H9 (cell line): ENCODE measurements at regions not wholly inside any gene's neighbourhood (a gene's known extent, or its start where the extent isn't known, plus 50 kb on each side); places are given as distances from the start of the nearest gene placed in this dataset.

Source experiments
- DNase-seq: peaks from one replicate; pipeline ENCODE4 v3.0.0-alpha.2; 2017
- H2AFZ ChIP-seq: one replicate; pipeline ENCODE4 v1.6.1; 2013; ENCODE audit warnings: mild to moderate bottlenecking, low read length, control low read depth, moderate library complexity
- H2AK5ac ChIP-seq: 2 replicates; pipeline ENCODE4 v1.6.1; 2013; ENCODE audit warnings: low read length, control low read depth, mixed read lengths; ENCODE audit not compliant: insufficient read length
- H2BK120ac ChIP-seq: one replicate; pipeline ENCODE4 v1.6.1; 2013; ENCODE audit warnings: low read depth, mild to moderate bottlenecking, low read length, control low read depth, inconsistent platforms; ENCODE audit not compliant: poor library complexity, severe bottlenecking
- H2BK12ac ChIP-seq: 2 replicates; pipeline ENCODE4 v1.6.1; 2013; ENCODE audit warnings: low read length, control low read depth, mixed read lengths, low read depth; ENCODE audit not compliant: insufficient read length
- H2BK15ac ChIP-seq: 2 replicates; pipeline ENCODE4 v1.6.1; 2013; ENCODE audit warnings: low read depth, low read length, control low read depth
- H2BK20ac ChIP-seq: one replicate; pipeline ENCODE4 v1.6.1; 2013; ENCODE audit warnings: low read depth, mild to moderate bottlenecking, low read length, control low read depth, inconsistent platforms; ENCODE audit not compliant: poor library complexity, severe bottlenecking
- H2BK5ac ChIP-seq: 2 replicates; pipeline ENCODE4 v1.6.1; 2013; ENCODE audit warnings: low read length, control low read depth, mixed read lengths; ENCODE audit not compliant: insufficient read length
- H3K14ac ChIP-seq: 2 replicates; pipeline ENCODE4 v1.6.1; 2013; ENCODE audit warnings: low read length, control low read depth; ENCODE audit not compliant: insufficient read depth
- H3K18ac ChIP-seq: 2 replicates; pipeline ENCODE4 v1.6.1; 2013; ENCODE audit warnings: low read depth, mild to moderate bottlenecking, mixed read lengths, low read length, control low read depth; ENCODE audit not compliant: insufficient read length
- H3K23ac ChIP-seq: 2 replicates; pipeline ENCODE4 v1.6.1; 2013; ENCODE audit warnings: low read length, control low read depth, mixed read lengths, low read depth; ENCODE audit not compliant: insufficient read length
- H3K23me2 ChIP-seq: 2 replicates; pipeline ENCODE4 v1.6.1; 2013; ENCODE audit warnings: low read depth, mild to moderate bottlenecking, mixed read lengths, low read length, control low read depth; ENCODE audit not compliant: insufficient read length, poor library complexity, severe bottlenecking
- H3K27ac ChIP-seq: 2 replicates; pipeline ENCODE4 v1.5.1; 2013; ENCODE audit warnings: low read length, control low read depth, mixed read lengths, low read depth; ENCODE audit not compliant: insufficient read length
- H3K27me3 ChIP-seq: 2 replicates; pipeline ENCODE4 v1.6.1; 2013; ENCODE audit warnings: low read length, control low read depth, inconsistent platforms; ENCODE audit not compliant: insufficient read depth
- H3K4ac ChIP-seq: 2 replicates; pipeline ENCODE4 v1.6.1; 2013; ENCODE audit warnings: low read depth, mild to moderate bottlenecking, control low read depth, inconsistent platforms, low read length, moderate library complexity
- H3K4me1 ChIP-seq: 2 replicates; pipeline ENCODE4 v1.6.1; 2013; ENCODE audit warnings: low read length, control low read depth, inconsistent platforms; ENCODE audit not compliant: insufficient read depth
- H3K4me2 ChIP-seq: 2 replicates; pipeline ENCODE4 v1.6.1; 2013; ENCODE audit warnings: low read length, control low read depth, mixed read lengths; ENCODE audit not compliant: insufficient read length, insufficient read depth
- H3K56ac ChIP-seq: 2 replicates; pipeline ENCODE4 v1.6.1; 2013; ENCODE audit warnings: low read depth, mild to moderate bottlenecking, mixed read lengths, low read length, control low read depth; ENCODE audit not compliant: insufficient read length
- H3K79me1 ChIP-seq: 2 replicates; pipeline ENCODE4 v1.6.1; 2013; ENCODE audit warnings: low read depth, mild to moderate bottlenecking, moderate library complexity, low read length, control low read depth, inconsistent platforms; ENCODE audit not compliant: insufficient read depth, poor library complexity, severe bottlenecking
- H3K79me2 ChIP-seq: 2 replicates; pipeline ENCODE4 v1.6.1; 2013; ENCODE audit warnings: low read length, control low read depth, inconsistent platforms; ENCODE audit not compliant: insufficient read depth
- H3K9ac ChIP-seq: 2 replicates; pipeline ENCODE4 v1.6.1; 2013; ENCODE audit warnings: low read length, control low read depth, mixed read lengths; ENCODE audit not compliant: insufficient read length; ENCODE audit errors: extremely low read depth
- H3K9me3 ChIP-seq: one replicate; pipeline ENCODE4 v1.6.1; 2013; ENCODE audit warnings: low read depth, low read length, inconsistent platforms; ENCODE audit not compliant: control insufficient read depth
- H3T11ph ChIP-seq: one replicate; pipeline ENCODE4 v1.6.1; 2013; ENCODE audit warnings: mild to moderate bottlenecking, low read length, control low read depth, inconsistent platforms
- H4K20me1 ChIP-seq: one replicate; pipeline ENCODE4 v1.6.1; 2013; ENCODE audit not compliant: control insufficient read depth, insufficient read length, insufficient read depth
- H4K5ac ChIP-seq: 2 replicates; pipeline ENCODE4 v1.6.1; 2013; ENCODE audit warnings: low read depth, mild to moderate bottlenecking, mixed read lengths, low read length, control low read depth; ENCODE audit not compliant: insufficient read length
- H4K8ac ChIP-seq: replicated peaks from 2 replicates; pipeline ENCODE4 v1.6.1; 2013; ENCODE audit warnings: low read length, control low read depth, mixed read lengths, low read depth; ENCODE audit not compliant: insufficient read length
- H4K91ac ChIP-seq: 2 replicates; pipeline ENCODE4 v1.6.1; 2013; ENCODE audit warnings: low read depth, mild to moderate bottlenecking, moderate library complexity, mixed read lengths, low read length, control low read depth; ENCODE audit not compliant: insufficient read length
- H3K27ac Mint-ChIP-seq, 3 experiments: 2 replicates in 2 of 3; 3 replicates in 1 of 3; pipeline ENCODE4 v1.8.0; 2020 to 2021; ENCODE audit warnings: mixed read lengths in 3 of 3, mild to moderate bottlenecking in 1 of 3, moderate library complexity in 1 of 3
- H3K27me3 Mint-ChIP-seq: 2 replicates; pipeline ENCODE4 v1.8.0; 2021; ENCODE audit warnings: low read depth, mild to moderate bottlenecking, moderate library complexity, mixed read lengths
- H3K36me3 Mint-ChIP-seq, 3 experiments: 2 replicates in 2 of 3; 3 replicates in 1 of 3; pipeline ENCODE4 v1.8.0; 2020 to 2021; ENCODE audit warnings: low read depth in 3 of 3, mixed read lengths in 3 of 3; ENCODE audit not compliant: insufficient read depth in 1 of 3
- H3K4me1 Mint-ChIP-seq, 2 experiments: 2 replicates each; pipeline ENCODE4 v1.8.0; 2020; ENCODE audit warnings: mixed read lengths in 2 of 2
- H3K4me3 Mint-ChIP-seq, 2 experiments: 2 replicates in 1 of 2; 3 replicates in 1 of 2; pipeline ENCODE4 v1.8.0; 2020 to 2021; ENCODE audit warnings: mild to moderate bottlenecking in 2 of 2, mixed read lengths in 2 of 2, moderate library complexity in 1 of 2
- H3K9me3 Mint-ChIP-seq, 2 experiments: 2 replicates in 1 of 2; 3 replicates in 1 of 2; pipeline ENCODE4 v1.8.0; 2020; ENCODE audit warnings: mild to moderate bottlenecking in 2 of 2, mixed read lengths in 2 of 2, moderate library complexity in 1 of 2
- WGBS: extraction: QIAGEN DNeasy Blood & Tissue Kit; methylation state at CpG from one replicate; pipeline ENCODE4 v1.1.7; 2013; ENCODE audit warnings: missing lambda C conversion rate, low lambda C conversion rate, mixed read lengths; ENCODE audit not compliant: insufficient read length; ENCODE audit errors: extremely low coverage; 5-methylcytosine and 5-hydroxymethylcytosine counted together
- TF ChIP-seq, protein P1 (sequence below): fragments of 200-600 bp; sonication (generic); conservative IDR thresholded peaks from 3 replicates; pipeline ENCODE4 v1.8.0; 2021; ENCODE audit warnings: antibody characterized with exemption, mild to moderate bottlenecking

DNA sequence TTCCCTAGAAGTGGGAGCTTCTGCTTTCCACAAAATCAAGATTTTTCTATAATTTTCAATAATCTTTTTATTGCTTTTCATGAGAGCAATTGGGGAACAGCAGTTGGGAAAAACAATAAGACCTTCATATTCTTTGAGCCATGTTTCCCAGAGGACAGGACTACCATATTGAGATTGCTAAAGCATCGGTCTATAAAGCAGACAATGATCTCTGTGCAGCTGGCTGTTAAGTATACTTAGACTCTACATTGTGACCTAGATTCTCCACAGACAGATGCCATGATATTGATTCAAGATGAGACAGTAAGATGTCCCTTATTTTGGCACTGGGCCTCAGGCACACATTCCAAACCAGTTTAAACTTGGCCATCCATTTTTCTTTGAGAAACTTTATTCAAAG is 1178.7 kb downstream of the SUCLG1 start:
- Histone ChIP-seq H4K8ac (no peak overlapping the region), H3K4ac (no peak overlapping the region)
- H3K9me3 Mint-ChIP-seq = peaks cover 31 to 36% of the 10 kb centered on the region in 2 experiments

More for the DNA sequence above, 1178.7 kb downstream of the SUCLG1 start:
- no peak overlapping the region for H3K9ac ChIP-seq
- H3K23me2 ChIP-seq = no peaks in the 10 kb centered on the region
- H4K5ac ChIP-seq = no peak overlapping the region
- no peak overlapping the region for H3K56ac ChIP-seq
- Mint-ChIP-seq H3K36me3 (peaks cover 8 to 40% (median 27%) of the 10 kb centered on the region in 3 experiments), H3K4me1 (peaks cover 22 to 33% of the 10 kb centered on the region in 2 experiments), H3K4me3 (no peak overlapping the region), H3K27ac (no peak overlapping the region), H3K27me3 (no peaks in the 10 kb centered on the region)
- H2AFZ ChIP-seq = no peak overlapping the region
- H2BK12ac ChIP-seq = no peak overlapping the region
- no peak overlapping the region for H3K18ac ChIP-seq
- no peak overlapping the region for H2BK120ac ChIP-seq
- no peaks in the 10 kb centered on the region for H4K20me1 ChIP-seq
- no CpG with 5 or more reads among the region's 1 CpG for WGBS
- H4K91ac ChIP-seq = no peak overlapping the region
- no peak overlapping the region for H2BK20ac ChIP-seq
- H3K4me1 ChIP-seq = no peaks in the 10 kb centered on the region
- no peaks in the 10 kb centered on the region for H3K9me3 ChIP-seq
- no peaks in the 10 kb centered on the region for H3K79me1 ChIP-seq
- no peaks in the 10 kb centered on the region for H3K79me2 ChIP-seq
- H3K23ac ChIP-seq = no peak overlapping the region
- no peak overlapping the region for H3T11ph ChIP-seq
- H3K14ac ChIP-seq = no peak overlapping the region
- no peak overlapping the region for H2BK5ac ChIP-seq
- H3K4me2 ChIP-seq = no peak overlapping the region
- H3K27me3 ChIP-seq = no peaks in the 10 kb centered on the region
- no peak overlapping the region for H3K27ac ChIP-seq
- no peak for DNase-seq
- no peak overlapping the region for H2AK5ac ChIP-seq
- TF ChIP-seq, protein P1, sequence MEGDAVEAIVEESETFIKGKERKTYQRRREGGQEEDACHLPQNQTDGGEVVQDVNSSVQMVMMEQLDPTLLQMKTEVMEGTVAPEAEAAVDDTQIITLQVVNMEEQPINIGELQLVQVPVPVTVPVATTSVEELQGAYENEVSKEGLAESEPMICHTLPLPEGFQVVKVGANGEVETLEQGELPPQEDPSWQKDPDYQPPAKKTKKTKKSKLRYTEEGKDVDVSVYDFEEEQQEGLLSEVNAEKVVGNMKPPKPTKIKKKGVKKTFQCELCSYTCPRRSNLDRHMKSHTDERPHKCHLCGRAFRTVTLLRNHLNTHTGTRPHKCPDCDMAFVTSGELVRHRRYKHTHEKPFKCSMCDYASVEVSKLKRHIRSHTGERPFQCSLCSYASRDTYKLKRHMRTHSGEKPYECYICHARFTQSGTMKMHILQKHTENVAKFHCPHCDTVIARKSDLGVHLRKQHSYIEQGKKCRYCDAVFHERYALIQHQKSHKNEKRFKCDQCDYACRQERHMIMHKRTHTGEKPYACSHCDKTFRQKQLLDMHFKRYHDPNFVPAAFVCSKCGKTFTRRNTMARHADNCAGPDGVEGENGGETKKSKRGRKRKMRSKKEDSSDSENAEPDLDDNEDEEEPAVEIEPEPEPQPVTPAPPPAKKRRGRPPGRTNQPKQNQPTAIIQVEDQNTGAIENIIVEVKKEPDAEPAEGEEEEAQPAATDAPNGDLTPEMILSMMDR = no peak
- H2BK15ac ChIP-seq = no peak overlapping the region
